Left lobe of liver (tissue), 2 donors: ENCODE measurements at regions not wholly inside any gene's neighbourhood (a gene's known extent, or its start where the extent isn't known, plus 50 kb on each side); places are given as distances from the start of the nearest gene placed in this dataset.
A peak's percentile ranks its signal among the peaks of the same experiment; 100 is the strongest.
"Not testable (repeated sequence)": the region's sequence is repeated elsewhere in the genome, so short reads cannot be mapped to it uniquely, and the experiment has no call there.

Experiments
- ATAC-seq: fragments of 200-7000 bp; cut with Tn5 transposase; one replicate; pipeline ENCODE4 v1.9.1; 2020; ENCODE audit warnings: mild to moderate bottlenecking, moderate library complexity
- DNase-seq: peaks from one replicate; pipeline ENCODE4 v3.0.0-alpha.2; 2020; ENCODE audit warnings: low spot score
- donor health status: DM: no; HTN: no; CAD: no; lungs with moderate emphysema.
- donor health status: DM: no; HTN: yes; CAD: no.

DNA sequence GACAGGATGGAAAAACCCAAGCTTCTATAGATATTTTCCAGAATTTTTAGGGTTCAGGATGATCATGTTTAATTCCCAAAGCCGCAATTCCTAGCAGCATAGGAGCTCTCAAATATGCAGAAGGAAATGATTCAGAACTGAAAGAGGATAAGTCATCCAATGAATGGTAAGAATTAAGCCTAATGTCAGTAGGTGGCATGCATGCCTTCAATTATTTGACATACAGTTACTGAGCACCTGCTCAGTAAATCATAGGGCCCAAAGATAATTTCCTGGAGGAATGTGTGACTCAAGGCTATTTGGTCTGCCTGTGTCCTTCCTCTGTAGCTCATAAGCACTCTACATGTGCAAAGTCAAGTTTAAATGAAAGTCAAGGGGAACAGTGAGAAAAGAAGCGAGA, 116.8 kb upstream of the SLC38A4 start:
- DNase-seq (no peak), ATAC-seq (peak; percentile 47)

DNA sequence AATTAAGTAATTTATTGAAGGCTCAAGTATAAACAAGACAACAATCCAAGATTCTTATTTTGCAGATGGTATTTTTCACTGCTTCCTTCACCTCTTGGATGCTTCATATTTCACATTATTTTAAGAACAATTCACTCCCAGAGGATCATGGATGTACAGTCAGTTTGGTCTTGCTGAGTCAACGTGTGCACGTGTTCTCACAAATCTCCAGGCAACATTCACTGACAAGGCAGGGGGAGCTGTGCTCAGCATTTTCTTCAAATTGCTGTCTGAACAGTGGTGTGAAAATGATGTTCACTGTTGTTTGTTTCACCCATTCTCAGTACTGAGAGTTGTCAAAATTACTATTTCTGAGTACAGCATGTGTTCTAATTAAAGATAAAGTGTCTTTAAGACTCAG, 118.3 kb upstream of the SLC38A4 start:
- DNase-seq (no peak), ATAC-seq (peak; percentile 88)

DNA sequence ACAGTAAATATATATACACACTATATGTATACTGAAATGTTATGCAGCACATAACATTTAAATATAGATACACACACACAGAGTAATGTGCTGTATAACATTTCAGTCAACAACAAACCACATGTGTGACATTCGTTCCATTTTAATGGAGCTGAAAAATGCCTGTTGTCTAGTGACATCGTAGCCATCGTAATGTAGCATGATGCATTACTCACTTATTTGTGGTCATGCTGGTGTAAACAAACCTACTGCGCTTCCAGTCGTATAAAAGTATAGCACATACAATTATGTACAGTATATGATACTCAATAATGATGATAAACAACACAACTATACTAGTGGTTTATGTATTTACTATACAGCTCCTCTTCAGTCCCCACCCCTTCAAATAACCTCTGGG, 119.0 kb upstream of the SLC38A4 start:
- DNase-seq (no peak), ATAC-seq (no peak)

DNA sequence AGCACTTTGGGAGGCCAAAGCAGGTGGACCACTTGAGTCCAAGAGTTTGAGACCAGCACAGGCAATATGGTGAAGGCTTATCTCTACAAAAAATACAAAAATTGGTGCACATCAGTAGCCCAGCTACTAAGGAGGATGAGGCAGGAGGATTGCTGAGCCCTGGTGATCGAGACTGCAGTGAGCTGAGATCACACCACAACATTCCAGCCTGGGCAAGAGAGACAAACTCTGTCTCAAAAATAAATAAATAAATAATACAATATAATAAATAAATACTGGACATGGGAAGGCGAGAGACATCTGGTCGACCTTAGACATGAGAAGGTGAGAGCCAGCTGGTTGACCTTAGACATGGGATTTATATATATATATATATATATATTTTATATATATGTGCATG, 119.8 kb upstream of the SLC38A4 start:
- ATAC-seq: no peak
- no peak for DNase-seq

DNA sequence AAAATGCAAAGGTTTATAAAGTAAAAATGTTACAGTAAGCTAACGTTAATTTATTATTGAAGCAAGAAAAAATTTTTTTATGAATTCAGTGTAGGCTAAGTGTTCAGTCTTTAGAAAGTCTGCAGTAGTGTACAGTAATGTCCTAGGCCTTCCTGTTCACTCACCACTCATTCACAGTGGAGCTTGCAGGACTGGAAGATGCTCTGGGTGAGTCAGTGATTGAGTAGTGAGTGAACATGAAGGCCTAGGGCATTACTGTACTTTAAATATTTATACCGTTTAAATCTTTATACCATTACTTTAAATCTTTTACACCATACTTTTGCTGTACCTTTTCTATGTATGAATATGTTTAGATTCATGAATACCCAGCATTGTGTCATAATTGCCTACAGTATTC, 120.3 kb upstream of the SLC38A4 start:
- no peak for ATAC-seq
- DNase-seq: no peak

DNA sequence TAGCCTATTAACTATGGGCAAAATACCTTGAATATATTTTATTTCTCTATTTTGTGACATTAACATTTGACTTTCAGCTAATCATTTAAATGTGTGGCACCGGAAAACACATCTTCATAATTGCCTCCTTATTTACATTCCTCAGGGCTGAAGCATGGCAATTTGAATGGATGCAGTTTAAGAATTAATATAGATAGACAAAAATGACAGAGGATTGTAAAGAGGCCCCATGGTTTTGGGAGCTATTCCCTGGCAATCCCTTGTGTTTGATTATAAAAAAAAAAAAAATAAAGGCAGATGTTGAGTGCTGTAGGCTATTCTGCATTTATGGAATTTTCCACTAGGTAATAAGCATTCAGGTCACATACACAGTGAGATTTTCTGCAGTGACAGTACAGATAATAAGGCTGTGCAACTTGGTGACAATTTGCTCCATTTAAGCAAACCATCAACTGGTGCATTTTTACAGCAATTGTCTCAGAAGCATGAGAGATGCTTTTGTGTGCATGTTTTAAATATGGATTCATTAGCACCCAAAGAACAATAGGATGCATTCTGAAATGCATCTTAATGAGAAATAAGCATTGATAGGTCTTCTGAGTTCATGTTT, 123.2 kb upstream of the SLC38A4 start:
- ATAC-seq: no peak
- DNase-seq: no peak

DNA sequence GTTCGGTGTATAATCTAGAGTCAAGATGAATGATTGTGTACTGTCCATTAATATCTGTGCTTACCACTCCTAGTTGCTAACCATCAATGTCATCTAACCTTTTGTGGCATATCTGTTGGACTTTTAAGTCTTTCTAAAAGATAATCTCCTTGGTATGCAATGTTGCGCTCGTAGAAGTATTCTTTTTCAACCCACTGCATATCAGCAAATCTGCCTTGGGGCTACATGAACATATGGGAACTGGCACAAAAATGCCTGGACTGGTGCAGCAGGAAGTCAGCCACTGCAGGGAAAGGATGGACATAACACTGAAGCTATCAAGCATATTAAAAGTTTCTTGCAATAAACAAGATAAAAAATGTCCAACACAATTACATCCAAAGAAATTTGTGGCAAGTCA, 124.3 kb upstream of the SLC38A4 start:
- ATAC-seq (no peak), DNase-seq (no peak)

DNA sequence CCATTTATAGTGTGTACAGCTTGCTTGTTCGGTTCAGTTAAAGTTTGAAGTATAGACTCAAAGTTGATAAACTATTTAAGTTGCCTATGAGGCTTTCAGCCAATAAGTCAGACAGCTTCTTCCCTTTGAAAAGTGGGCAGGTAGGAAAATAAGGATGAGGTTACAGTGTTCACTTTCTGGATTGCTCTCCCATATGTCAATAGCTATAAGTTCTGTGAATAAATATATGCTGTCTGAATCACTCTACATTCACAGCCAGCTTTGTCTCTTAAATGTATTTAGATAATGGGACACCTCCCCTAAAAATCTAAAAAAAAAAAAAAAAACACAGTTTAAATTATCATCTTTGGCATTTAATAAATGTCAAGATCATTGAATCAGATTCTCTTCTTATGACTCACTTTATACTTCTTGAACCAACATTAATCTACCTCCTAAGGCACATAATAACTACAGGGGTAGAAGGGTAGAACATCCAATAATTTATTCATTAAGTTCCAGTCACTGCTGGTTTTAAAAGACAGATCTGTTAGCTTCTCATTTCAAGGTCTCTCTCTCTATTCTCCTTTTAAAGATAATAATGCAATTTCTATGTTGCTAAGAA, 126.4 kb upstream of the PCED1B start:
- DNase-seq (no peak), ATAC-seq (no peak)

DNA sequence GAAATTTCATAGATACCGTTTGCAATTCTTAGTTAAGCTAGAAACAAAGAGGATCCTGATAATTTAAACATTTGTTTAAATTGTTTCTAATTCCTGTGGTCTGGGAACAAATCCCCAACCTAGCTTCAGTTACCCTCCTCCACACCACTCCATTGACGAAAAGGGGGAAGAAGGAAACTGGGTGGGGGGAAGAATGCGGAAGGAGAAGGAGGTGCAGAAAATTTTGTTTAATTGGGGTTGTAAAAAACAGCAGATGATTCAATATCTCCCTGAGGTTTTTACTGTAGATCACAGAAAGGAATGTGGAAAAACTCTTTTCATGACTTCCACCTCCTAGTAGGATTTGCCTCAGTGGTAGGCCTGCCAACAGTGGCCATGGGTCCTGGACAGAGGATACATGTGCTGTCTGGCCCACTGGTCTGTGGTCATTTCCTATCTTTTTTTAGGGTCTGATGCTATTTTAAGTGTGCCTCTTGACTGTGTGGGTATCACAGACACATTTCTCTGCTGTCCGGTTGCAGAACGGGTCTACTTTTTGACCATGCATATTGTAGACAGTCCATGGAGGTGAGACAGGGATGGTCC, 122.9 kb upstream of the PCED1B start:
- no peak for ATAC-seq
- no peak for DNase-seq

DNA sequence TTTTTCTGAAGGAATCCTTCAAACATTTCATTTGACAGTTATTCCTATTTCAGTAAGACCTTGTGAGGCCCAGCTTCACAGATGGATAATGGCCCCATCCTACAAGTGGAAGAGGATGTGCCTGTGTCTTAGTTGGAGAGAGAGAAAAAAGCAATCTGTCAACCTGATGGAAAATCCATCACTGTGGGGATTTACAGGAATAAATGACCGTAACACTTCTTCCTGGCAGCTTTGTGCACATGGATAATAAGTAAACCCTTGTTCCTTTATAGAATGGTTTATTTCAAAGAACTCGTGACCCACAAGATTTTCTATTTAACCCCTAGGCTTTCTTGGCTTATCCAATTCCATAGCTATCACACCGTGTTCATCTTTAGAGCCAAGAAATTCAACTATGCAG, 121.4 kb upstream of the PCED1B start:
- DNase-seq (no peak), ATAC-seq (no peak)

DNA sequence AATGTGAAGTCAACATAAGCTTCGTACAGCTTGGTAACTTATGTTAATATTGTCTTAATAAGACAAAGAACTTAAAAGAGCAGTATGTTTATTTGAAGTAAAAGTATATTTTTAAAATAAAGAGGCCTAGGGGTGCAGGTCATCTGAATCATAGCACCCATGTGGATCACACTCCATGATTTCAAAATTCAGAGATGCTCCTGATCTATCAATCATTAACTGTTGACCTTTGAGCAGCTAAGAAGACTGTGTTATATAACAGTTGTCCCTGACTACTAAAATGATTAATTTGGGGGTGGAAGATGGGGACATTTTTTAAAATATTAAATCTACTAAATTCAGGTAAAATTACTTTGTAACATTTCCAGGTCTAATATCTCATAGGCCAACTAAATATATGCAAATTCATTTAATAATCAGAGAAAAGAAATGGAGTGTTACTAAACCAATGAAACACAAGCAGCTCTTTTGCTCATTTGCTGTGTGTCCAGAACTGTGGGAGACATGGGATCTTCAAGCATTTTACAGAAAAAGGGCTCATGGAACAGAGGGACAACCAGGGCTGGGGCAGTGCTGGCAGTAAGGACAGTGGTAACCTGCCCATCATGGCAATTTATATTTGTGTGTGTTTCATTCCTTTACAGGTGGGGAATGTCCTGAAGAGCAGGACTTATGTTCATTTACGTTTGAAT, 120.7 kb upstream of the PCED1B start:
- no peak for DNase-seq
- peak; percentile 88 for ATAC-seq

DNA sequence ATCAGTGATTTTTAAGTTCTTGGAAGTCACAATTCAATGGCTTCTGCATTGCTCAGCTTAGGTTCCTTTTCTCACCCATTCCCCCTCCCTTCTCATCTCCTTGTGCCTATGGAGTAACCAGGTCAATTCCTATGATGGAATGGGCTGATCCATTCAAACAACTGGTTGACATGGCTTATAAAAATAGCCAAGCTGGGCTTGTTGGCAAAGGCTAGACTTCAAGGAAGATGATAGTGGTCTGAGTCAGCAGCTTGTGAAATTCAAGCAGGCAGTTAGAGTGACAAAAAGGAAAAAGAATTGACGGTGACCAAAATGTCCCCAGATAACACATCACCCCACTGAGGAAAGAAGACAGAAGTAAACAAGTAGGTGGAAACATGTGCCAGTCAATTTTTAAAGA, 119.9 kb upstream of the PCED1B start:
- ATAC-seq: no peak
- no peak for DNase-seq

DNA sequence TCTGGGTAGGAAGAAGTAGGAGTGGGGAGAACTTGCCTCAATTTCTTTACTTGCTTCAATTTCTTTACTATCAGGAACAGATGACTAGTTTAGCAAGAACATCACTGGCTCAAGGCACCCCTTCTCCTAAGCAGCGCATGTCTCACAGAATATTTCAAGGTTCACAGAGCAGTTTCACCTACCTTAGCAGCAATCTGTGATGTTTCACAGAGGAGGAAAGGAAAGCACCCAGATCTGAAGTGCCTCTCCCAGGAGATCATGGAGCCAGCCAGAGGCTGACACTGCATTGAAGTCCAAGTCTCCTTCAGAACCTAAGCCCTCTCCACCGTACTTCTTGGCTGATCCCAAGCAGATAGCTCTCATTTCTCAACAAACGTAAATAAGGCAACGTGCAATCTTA, 118.7 kb upstream of the PCED1B start:
- ATAC-seq: no peak

DNA sequence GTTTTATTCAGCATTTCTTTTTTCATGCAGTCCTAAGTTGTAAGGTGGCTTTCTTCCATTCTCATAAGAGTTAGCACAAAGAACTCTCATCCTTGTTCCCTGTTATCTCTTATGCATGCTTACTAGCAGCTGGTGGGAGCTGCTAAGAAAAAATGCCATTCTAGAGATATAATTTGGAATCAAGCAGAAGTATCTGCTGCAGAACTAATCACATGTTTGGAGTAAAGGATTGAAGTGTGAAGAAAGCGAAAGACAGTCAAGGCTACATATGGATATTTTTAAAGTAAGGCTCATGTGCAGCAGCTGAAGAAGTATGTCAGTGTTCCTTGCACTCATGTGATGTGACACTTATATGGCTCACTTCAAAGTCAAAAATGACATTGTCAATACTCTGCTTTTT, 116.2 kb upstream of the PCED1B start:
- ATAC-seq: no peak
- DNase-seq: no peak

More for the DNA sequence above, 118.7 kb upstream of the PCED1B start:
- DNase-seq: no peak

DNA sequence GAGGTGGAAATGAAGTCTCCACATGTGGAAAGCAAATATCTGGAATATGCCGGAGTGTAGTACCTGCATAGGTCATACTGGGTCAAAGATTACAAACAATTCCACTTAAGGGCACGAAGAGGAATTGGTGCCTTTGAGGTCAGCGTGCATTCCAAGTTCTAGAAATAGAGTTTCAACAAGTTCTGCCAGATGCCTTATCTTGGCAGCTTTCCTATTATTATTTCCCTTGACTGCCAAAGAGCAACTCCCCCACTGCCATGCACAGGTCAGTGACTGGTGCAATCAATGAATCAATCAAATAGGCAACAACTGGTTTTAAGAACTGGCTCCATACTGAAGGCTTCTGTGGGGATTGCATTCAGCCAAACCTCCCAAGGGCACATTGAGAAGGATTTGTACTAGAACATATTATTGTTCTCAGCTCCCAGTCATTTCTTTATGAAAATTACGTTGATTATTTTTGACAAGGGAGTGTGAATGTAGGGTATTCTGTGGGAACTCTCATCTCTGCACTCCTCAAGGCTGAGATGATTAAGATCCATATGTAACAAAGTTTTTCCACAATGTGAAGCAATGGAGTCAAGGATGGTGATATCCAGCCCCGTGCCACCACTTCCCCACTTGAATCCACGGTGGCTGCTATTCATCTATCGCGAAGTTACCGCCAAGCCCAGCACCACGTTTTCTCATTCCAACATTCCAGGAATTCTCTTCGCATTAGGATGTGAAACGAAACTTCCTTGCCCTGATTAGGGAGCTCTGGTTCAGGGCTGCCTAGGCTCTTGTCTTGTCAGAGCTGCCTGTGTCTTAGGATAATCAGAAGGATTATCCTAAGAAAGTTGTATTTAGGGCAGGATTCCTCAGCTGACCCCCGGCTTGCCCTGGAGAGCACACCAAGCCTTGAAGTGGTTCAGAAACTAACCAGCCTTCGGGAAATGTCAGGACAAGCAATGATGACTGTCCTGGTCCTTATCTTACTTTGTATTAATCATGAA, 115.1 kb upstream of the PCED1B start:
- peak; percentile 51 for DNase-seq

DNA sequence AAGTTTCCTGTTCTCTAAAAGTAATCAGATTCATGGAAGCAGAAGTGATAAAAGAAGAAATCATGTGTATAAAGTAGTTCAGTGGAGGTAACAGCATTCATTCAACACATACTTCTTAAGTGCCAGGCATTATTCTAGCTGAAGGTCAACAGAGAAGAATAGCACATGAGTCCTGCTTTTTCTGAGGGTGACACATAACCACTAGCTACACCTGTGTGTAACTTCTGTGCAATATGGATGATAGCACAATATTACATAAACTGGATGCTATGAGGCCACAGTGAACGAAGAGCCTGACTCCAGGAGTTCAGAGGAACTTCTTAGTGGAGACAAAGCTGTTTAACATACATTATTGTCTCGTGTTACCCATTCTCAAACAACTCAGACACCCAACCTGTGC, 114.3 kb upstream of the PCED1B start:
- ATAC-seq (no peak), DNase-seq (no peak)

More for the DNA sequence above, 115.1 kb upstream of the PCED1B start:
- peak; percentile 85 for ATAC-seq

DNA sequence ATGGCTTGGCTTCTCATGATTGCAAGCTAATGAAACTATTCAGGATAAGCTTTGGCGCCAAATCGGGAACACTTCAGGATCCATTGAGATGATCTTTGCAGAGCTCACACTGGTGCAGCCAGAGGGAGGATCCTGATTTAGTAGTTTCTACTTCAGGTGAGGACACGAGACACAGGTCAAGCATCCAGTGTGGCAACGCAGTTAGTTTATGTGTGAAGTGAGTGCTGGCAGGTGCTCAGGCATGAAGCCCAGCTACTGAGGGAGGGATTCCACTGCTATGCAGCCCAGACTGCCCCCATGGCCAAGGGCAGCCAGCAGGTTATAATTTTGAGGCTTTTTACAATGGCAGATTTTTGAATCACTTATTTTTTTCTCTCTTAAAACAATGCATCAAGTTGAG, 113.5 kb upstream of the PCED1B start:
- ATAC-seq (no peak), DNase-seq (no peak)

DNA sequence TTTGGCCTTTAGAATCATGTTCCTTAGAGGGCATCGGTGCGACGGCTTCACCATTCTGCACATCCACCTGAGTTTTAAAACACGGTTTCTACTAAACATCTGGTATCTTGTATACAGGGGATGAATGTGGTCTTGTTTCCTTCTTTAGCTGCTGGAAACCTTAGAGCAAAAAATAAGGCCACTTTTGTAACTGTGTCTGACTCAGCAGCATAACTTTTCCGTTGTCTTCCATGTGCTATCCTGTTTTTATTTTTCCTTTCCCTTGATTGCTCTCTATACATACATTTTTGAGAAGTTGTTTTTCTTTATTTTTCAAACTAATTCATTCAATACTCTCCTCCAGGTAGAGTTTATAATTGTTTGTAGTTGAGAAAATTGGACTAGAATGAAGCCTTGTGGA, 108.8 kb upstream of the PCED1B start:
- DNase-seq (no peak), ATAC-seq (no peak)

DNA sequence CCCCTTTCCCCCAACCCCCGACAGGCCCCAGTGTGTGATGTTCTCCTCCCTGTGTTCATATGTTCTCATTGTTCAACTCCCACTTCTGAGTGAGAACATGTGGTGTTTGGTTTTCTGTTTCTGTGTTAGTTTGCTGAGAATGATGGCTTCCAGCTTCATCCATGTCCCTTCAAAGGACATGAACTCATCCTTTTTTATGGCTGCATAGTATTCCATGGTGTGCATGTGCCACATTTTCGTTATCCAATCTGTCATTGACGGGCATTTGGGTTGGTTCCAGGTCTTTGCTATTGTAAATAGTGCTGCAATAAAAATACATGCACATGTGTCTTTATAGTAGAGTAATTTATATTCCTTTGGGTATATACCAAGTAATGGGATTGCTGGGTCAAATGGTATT, 105.5 kb upstream of the PCED1B start:
- ATAC-seq: not testable (repeated sequence)

DNA sequence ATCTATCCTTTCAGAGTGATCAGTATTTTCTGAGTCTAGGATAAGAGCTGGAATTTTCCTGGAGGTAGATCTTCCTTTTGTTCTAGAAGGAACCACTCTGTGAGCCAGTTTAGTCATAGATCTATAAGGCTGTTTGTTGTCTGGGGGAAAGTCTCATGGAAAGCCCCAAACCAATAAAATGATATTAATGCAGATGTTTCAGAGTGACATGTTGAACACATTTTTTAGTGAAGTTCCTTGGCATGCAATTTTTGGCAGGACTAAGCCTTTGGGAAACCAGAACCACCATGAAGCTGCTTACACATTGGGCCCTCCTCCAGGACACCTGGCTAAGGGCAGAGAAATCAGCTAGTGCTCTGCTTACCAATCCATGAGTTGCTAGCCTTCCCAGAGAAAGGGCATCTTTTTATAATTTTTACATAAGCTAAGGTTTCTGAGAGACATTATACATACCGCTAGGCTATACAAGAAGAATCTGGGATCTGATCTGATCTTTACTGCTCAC, 101.5 kb upstream of the PCED1B start:
- DNase-seq (no peak), ATAC-seq (no peak)

More for the DNA sequence above, 105.5 kb upstream of the PCED1B start:
- DNase-seq: not testable (repeated sequence)

DNA sequence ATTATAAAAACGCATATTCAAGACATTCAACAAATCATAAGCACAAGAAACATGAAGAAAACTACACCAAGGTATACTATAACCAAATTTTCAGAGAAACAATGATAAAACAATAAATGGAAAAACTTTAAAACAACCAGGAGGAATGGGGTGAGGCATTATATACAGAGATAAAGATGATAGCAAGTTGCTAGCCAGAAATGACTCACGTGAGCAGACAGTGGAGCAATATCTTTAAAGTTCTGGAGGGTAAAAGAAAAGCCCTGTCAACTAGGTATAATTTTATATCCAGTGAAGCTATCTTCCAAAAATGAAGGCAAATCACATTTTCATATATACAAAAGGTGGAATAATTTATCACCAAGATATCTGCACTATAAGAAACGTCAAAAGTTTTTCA, 97.8 kb upstream of the PCED1B start:
- DNase-seq (no peak), ATAC-seq (no peak)
